ENCODE measurements at regions not wholly inside any gene's neighbourhood (a gene's known extent, or its start where the extent isn't known, plus 50 kb on each side); places are given as distances from the start of the nearest gene placed in this dataset.
"Not testable (repeated sequence)": the region's sequence is repeated elsewhere in the genome, so short reads cannot be mapped to it uniquely, and the experiment has no call there.

DNA sequence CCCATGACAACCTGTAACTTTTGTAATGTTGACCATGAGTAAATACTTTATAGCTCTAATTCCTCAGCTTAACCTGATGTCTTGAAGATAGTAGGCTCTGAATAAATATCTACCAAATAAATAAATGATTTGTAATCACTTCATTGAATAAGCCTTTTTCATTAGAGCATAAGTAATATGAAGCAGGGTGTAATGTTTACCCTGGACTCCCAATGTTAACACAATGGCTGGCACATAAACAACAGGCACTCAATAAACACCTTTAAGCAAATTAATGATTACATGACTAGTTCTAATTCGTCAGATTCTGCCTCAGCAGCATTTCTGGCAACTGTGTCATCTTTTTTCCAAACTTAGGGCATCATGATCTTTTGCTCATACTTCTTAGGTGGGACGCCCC is 396.3 kb downstream of the LIG4 start:
- no peak for DNase-seq

DNA sequence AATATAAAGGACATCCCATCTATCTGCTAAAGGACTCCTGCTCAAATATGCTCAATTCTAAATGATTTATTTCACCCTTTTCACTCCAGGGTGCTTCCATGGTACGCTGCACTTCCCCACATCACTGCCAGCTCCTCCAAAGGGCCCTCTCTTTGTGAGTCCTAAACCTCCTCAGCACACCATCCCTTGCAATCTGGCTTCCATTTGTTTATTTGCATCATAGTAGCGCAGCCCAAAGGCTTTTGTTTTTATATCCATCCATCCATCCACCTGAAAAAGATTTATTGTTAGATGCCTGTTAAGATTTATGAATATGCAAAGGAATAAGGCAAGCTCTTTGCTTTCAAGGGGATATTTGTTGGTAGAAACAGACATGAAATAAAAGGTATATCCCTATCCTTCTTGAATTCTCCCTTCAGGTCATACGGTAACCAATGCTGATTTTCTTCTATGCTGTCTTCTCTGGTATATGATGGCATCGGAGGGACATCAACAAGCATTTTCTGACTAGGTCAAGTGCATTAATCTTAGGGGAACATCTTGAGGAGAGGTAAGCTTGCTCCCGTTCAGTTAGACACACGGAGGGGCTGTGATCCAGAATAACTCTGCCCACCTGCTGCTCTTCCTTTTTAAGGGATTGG is 397.6 kb downstream of the LIG4 start:
- no peak for DNase-seq

DNA sequence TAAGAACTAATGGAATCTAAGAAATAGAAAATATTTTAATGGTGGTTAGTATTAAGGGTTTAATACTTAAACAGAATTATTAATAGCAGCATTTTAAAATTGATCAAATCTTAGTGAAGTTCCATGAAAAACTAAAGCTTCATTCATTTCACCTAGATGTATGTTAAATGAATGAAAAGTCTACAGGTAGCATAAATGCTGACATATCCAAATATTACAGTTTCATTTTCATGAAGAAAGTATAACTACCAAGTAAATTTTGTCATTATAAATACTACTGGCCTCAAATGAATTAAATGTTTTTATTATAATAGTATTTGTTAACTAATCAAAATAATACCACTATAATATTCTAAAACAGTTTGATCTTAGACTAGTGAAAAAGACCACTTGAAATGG is 403.3 kb downstream of the LIG4 start:
- no peak for DNase-seq

DNA sequence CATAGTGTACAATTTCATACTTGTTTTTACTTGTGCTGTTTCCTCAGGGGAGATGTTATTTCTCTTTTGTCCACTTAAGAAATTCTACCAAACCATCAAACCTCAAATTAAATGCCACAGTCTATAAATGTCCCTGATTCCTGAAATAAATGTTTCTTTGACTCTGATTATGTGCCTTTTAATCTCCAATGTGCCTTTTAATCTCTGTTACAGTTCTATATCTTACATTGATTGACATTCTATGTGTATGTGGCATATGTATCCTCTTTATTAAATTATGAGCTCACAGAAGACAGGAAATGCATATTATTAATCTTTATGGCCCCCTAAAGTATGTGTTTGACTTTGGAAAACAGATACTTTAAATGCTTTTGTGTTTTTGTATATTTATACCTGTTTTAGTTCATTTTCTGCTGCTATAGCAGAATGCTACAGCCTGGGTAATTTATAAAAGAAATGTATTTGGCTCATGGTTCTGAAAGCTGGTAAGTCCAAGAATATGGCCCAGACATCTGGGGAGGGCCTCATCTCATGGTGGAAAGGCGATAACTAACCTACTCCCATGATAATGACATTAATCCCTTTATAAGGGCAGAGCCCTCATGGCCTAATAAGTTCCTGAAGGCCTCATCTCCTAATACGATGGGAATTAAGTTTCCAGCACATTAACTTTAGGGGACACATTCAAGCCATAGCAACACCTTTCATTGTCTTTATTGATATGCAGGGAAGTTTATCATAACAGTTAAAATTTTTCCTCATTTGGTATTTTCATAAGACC is 403.9 kb downstream of the LIG4 start:
- DNase-seq, result no peak

DNA sequence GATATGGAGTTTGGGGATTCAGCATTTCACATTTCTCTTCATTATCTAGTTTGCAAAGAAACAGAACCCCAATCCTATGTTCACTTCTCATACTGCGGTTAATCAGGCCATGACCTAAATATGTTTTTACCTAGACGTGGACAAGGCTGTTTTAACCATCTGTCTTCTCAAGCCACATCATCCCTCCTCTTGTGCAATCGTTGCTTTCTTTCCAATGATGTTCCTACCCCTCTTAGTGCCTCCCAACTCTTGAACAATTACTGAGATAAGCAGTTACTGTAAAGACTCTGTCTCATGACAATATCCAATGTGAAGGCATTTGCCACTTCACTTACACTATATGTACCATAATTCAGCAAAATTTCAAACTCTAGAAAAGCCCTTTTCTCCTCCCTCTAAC is 406.2 kb downstream of the LIG4 start:
- DNase-seq, result no peak

DNA sequence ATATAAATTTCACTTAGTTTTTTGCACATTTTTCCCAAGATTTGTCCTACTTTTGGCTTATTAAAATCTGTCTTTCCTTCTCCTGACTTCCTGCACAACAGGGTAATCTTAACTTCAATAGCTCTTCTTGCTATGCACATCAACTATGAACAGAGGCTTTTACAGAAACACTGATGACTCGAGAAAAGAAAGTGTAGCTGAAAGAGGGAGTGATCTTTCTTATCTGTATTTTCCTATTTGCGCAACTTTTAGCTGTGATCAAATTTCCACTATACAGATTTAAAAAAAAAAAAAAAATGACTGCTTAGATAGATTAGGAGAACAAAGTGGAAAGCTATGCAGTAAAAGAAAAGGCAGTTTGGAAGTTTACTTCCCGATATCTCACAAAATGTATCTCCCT is 406.9 kb downstream of the LIG4 start:
- no peak for DNase-seq

DNA sequence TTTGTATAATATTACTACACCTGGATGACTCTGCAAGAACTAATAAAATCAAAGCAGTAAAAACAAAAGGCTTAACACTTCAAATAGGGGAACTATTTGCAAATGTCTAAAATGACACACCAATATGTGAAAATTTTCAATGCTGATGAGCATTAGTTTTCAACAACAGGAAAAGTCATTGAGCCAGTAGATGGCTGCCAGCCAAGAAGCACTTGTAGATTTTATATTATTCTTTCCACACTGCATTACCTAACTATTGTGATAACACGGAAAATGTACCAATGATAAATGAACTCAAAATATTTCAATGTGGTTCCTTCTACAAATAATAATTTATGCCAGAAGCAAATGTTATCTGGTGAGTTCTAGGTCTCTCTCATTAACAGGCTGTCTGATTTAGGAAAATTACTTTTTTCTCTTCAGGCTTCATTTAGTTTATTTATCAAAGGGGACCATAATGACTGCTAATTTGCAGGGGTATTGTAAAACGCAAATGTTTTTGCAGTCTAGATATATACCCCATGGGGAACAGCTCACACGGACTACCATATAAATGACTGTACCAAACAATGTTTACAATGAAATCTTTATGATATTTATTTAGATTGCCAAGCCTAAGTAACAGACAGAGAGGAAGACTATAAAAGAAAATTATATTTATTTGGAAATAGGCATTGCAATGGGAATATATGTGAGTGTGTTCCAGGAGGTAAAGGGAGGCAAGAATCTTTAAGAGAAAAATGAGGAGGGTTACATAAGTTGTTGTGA is 407.8 kb downstream of the LIG4 start:
- no peak for DNase-seq

DNA sequence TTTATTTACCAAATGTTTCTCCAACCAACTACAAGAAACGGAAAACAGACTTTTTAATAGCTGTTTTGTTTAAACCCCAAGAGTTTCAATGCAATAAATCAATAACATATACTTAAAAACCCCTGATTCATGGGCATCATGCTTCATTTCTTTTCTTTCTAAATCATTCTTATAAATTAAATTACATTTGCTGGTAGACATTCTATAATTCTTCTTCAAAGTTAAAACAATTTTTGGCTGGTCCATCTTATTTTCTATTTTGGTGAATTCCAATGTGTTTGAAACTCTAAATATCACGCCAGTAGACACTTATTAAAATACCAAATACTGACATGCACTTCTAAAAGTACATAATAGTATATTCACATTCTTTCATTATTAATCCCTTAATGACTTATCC is 408.6 kb downstream of the LIG4 start:
- DNase-seq, result no peak

DNA sequence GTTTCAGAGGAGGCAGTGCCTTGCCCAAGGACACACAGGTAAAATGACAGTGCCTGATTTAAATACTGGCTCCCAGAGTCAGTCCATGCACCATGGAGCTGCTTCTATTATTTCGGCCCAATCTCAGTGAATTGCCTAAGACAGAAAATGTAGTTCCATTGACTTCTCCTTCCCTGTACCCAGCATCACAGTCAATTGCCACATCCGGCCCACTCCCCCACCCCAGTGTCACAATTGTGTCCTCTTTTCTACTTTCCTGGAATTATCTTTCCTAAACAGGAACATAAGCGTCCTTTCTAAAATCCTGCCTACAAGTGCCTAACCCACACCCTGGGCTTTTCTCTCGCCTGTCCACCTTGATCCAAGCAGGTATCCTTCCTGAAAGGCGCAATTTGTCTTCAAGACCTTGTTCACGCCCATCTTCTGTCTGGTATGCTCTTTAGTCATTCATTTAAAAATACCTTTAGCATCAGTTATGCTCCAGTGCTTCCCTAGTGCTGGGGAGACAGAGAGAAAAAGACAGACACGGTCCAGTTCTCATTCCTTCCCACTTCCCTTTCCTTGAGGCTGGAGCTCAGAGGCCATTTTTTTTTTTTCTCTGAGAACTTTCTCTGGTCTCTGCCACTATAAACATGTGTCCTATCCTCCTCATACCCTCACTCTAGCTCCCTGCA is 411.4 kb downstream of the LIG4 start:
- no peak for DNase-seq

DNA sequence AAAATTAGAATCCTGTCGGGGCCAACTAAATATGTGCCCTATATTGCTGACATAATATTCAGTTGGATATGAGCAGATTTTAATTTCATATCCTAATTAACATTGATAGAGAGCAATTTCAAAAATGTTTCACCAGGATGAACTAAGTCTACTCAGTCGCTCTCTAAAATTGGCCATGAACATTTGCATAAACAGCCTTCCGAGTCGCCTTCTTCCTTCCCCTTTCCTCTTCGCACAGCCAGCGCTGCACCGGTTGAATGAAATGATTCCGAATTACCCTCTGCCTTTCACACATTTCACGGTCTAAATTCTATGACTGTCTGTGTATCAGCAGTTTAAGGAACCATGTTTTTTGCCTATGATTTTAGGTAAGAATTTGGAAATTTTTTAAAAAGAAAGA is 413.7 kb downstream of the LIG4 start:
- DNase-seq, result no peak

DNA sequence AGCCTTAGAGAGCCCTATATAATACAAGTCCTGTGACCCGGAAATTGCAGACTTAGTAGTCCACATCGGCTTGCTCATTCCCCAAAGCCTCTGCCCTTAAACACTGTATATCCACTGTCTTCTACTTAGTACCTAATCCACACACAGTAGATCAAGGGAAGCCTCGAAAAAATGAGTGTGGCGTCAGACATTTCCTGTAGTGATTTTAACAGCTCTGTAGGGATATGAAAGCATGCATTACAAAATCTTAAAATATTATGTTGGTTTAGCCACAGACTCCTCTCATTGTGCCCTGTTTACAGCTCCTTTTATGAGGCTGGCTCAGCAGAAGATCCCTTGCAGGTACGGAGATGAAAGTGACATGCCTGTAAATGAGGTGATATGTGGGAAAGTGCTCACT is 416.3 kb downstream of the LIG4 start:
- no peak for DNase-seq

DNA sequence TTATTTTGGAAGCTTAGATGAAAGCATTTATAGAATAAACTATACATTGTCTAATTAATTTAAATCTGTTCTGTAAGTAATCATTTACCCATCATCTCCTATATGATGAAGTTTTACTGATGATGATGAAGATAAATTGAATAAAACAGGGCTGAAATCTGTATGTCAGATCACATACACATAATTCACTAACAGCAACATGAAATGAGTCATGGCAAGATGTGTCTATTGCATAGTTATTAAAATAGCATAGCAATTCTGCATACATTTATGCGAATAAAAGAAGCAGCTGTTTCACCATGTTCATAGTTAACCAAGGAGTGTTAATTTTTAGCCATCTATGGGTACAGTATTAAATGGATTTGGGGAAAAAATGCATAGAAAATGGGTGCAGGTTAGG is 424.9 kb downstream of the LIG4 start:
- DNase-seq, result no peak

DNA sequence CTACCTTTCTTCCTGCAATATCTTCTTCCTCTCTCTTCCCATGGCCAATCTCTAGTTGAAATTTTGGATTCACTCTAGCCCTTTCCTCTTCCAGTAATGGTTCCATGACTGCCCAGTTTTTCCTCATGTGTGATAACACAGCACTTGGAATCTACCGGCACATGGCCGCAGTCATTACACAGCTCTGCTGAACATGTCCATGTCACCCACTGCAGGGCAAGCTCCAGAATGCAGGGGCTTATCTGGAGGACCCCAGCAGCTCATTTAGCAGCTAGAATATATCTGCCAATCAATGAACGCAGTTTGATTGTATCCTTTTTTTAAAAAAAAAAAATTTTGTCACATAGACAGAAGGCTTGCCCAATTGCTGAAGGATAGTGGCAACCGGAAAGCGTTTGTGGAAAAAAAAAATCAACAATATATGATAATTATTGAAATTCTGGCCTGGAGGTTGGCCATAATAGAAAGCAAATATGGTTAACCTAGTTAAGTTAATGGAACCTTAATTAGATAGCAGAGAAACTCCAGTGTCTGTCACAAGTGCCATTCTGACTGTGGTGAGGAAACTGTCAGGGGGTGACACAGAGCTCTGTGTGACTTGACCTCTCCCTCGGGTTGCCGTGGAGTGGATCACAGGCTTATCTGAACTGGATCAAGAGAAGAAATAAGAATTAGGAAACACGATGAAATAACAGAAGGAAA is 426.7 kb downstream of the LIG4 start:
- DNase-seq, result no peak

DNA sequence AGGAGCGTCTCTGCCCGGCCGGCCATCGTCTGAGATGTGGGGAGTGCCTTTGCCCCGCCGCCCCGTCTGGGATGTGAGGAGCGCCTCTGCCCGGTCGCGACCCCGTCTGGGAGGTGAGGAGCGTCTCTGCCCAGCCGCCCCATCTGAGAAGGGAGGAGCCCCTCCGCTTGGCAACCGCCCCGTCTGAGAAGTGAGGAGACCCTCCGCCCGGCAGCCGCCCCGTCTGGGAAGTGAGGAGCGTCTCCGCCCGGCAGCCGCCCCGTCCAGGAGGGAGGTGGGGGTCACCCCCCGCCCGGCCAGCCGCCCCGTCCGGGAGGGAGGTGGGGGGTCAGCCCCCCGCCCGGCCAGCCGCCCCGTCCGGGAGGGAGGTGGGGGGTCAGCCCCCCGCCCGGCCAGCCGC is 432.7 kb downstream of the LIG4 start:
- not testable (repeated sequence) for DNase-seq

DNA sequence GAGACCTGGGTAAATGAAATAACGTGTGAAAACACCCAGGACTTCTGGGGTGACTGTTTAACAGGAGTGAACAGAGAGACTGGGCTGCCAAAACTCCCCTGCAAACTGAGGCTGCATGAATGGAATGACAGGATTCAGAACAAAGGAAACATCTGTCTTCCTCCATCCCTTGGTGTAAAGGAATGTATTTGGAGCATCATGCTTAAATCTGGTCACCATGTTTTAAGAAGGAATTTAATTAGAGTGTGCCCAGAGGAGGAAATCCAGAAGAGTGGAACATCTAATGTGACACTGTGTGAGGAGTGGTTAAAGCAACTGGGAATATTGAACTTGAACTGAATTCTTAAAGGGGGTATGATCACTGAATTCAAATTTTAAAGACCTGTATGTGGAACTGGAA is 437.2 kb downstream of the LIG4 start:
- DNase-seq, result no peak

DNA sequence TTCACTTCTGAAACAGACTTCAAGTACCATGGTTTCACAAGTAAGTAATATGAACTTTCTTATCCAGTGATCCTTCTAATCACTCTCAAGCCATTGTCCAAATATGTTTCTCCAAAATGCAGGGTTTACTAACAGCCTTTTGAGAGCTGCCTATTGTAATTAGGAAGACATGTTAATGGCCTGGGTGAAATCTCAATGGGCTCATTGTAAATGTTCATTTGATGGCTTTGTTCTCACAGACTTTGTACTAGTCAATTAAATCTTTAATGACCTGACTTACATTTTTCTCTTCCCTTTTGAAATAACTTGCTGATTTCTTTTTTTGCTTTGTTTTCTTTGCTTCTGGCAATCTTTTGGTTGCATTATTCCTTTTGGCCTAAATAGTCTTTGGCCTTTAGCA is 444.8 kb downstream of the LIG4 start:
- no peak for DNase-seq

DNA sequence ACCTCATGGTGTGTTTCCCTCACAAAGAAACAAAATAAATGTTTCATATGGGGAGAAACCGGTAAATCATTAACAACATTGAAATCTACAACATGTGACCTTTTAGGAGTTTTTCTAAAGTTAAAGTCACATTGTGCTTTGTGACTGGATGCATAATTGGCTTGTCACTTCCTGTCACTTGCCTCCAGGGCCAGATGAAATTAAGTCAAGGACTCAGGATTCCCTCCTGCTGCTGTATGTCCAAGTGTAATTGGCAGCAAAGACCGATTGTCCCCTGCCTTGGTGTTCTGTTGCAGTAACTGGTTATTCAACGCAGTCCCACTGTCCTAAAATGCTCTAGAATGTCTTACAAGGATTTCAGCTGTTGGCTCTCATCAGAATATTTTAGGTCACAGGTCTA is 448.2 kb downstream of the LIG4 start:
- no peak for DNase-seq

DNA sequence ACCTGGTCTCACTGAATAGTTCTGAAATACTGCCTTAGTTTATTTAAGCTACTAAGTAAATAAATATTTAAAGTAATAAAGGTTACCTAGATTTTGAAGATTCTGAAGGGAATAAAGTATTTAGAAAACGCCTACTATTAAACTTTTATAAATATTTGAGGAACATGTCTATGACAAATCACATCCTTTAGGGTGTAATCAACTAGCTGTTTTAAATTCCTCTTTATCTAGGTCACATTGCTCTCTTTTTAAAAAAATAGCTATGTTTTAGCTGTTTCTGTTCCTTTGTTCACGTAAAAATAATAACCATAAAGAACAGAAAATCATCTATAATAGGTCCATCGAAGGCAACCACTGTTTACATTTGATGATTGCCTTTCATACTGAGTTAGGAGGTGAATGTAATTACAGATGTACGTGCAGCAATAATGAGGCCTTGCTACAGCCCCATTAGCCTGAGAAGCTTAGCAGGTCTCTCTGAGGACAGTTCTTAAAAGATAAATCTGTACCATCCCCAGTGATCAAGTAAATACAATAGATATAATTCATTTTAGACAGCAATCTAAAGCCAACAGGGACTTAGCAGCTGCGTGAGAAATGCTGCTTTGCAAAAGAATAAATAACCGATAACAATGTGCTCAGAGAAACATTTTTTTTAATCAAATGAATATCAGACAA is 449.5 kb downstream of the LIG4 start:
- no peak for DNase-seq

DNA sequence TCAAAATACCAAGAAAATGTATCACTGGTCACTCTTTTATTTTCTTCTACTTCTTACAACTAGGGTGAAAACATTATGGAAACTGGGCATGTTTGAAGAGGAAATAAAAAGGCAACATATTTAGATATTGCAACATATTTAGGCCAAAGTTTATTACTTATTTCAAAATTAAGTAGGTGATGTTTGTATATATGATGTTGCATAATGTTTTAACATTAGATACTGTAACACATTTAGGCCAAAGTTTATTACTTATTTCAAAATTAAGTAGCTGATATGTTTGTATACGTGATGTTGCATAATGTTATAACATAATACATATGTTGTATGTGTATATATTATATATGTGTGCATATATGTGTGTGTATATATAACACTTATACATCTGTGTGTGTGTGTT is 451.3 kb downstream of the LIG4 start:
- DNase-seq, result peak; percentile 57 to 75

DNA sequence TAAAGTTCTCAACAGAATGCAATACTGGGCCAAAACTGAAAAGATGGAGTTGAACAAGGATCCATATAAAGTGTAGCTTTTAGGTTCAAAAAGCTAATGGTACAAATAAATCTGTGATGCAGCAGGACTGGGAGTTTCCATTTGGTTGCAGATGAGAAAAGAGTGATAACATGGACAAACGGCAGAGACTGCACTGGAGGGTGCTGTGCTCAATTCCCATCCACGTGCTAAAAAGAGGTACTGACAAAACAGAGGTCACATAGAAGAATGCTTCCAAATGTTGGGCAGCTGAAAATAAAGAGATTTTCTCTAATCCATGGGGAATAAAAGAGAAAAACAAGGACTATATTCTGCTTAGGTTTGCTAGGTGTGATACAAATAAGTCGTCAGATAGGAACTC is 461.6 kb downstream of the LIG4 start:
- DNase-seq, result no peak

DNA sequence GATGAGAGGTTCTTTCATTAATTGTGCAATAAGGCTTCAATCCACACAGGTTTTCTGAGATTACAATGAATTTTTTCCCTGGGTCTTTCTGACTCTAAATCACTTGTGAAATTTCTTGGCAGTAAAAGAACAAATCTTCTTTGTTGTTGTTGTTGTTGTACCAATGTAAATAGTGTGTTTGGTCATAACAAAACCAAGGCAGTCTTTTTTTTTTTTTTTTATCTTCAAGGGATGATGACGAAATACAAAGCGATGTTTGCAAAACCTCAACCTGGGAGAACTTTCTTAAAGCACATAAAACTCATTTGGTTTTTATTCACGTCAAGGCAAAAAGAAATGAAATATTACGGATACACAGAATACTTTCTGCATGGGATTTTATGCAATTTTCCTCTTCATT is 462.0 kb downstream of the LIG4 start:
- DNase-seq, result no peak
